GM19468 (cell line): ENCODE measurements at regions not wholly inside any gene's neighbourhood (a gene's known extent, or its start where the extent isn't known, plus 50 kb on each side); places are given as distances from the start of the nearest gene placed in this dataset.

Experiments used
- ATAC-seq: cut with Tn5 transposase; IDR thresholded peaks from one replicate; pipeline ENCODE4 v1.9.1; 2021; ENCODE audit warnings: mild to moderate bottlenecking, moderate library complexity, moderate number of reproducible peaks; ENCODE audit not compliant: unreplicated experiment; ENCODE audit errors: extremely low read depth

GRCh38 chr7:13159467-13160184 lies 472.2 kb downstream of the ARL4A start:
- no peak for ATAC-seq

GRCh38 chr7:13161125-13161524 lies 473.7 kb downstream of the ARL4A start:
- no peak for ATAC-seq

- no peak for ATAC-seq
Observed at GRCh38 chr7:13165854-13166253, 478.4 kb downstream of the ARL4A start.

- ATAC-seq, result no peak
Observed at GRCh38 chr7:13166801-13167200, 479.4 kb downstream of the ARL4A start.

- no peak for ATAC-seq
Observed at GRCh38 chr7:13169356-13169755, 481.9 kb downstream of the ARL4A start.

- no peak for ATAC-seq
Observed at GRCh38 chr7:13174991-13175390, 487.6 kb downstream of the ARL4A start.

- ATAC-seq, result no peak
Observed at GRCh38 chr7:13179011-13179582, 491.7 kb downstream of the ARL4A start.

GRCh38 chr7:13179775-13180523 lies 492.5 kb downstream of the ARL4A start:
- no peak for ATAC-seq

GRCh38 chr7:13181216-13181615 lies 493.8 kb downstream of the ARL4A start:
- ATAC-seq, result no peak

GRCh38 chr7:13185139-13185538 lies 497.7 kb downstream of the ARL4A start:
- ATAC-seq, result no peak

- ATAC-seq, result no peak
Observed at GRCh38 chr7:13188236-13188805, 500.9 kb downstream of the ARL4A start.

GRCh38 chr7:13188922-13189321 lies 501.5 kb downstream of the ARL4A start:
- no peak for ATAC-seq

- ATAC-seq, result no peak
Observed at GRCh38 chr7:13189668-13190067, 502.2 kb downstream of the ARL4A start.

- no peak for ATAC-seq
Observed at GRCh38 chr7:13197501-13197900, 510.1 kb downstream of the ARL4A start.

GRCh38 chr7:13198036-13198435 lies 510.6 kb downstream of the ARL4A start:
- no peak for ATAC-seq

GRCh38 chr7:13198727-13199126 lies 511.3 kb downstream of the ARL4A start:
- ATAC-seq, result no peak

GRCh38 chr7:13201628-13202027 lies 514.2 kb downstream of the ARL4A start:
- ATAC-seq, result no peak

GRCh38 chr7:13217768-13218167 lies 530.3 kb downstream of the ARL4A start:
- ATAC-seq, result no peak

GRCh38 chr7:13225068-13225467 lies 537.6 kb downstream of the ARL4A start:
- no peak for ATAC-seq

- ATAC-seq, result no peak
Observed at GRCh38 chr7:13226385-13226784, 539.0 kb downstream of the ARL4A start.

GRCh38 chr7:13231216-13231615 lies 543.8 kb downstream of the ARL4A start:
- ATAC-seq, result no peak
